ENCODE measurements at regions not wholly inside any gene's neighbourhood (a gene's known extent, or its start where the extent isn't known, plus 50 kb on each side); places are given as distances from the start of the nearest gene placed in this dataset.

- TF ChIP-seq CTCF (IDR thresholded peaks at IDR 0.05; ENCODE audit: insufficient read depth, low read length, poor library complexity, severe bottlenecking) (no peak), EZH2phosphoT487 (conservative IDR thresholded peaks at IDR 0.05; ENCODE audit: low read length) (no peak)
Measured at GRCh38 chr2:56012221-56012765, 88.7 kb upstream of the EFEMP1 start.
